ENCODE measurements at regions not wholly inside any gene's neighbourhood (a gene's known extent, or its start where the extent isn't known, plus 50 kb on each side); places are given as distances from the start of the nearest gene placed in this dataset.
"Not testable (repeated sequence)": the region's sequence is repeated elsewhere in the genome, so short reads cannot be mapped to it uniquely, and the experiment has no call there.

GRCh38 chr9:93900971-93901861 is 53.9 kb downstream of the BARX1 start:
- no peak for DNase-seq

- no peak for DNase-seq
These were observed 54.7 kb downstream of the BARX1 start for GRCh38 chr9:93900436-93900819.

- no peak for DNase-seq
These were observed 55.3 kb downstream of the BARX1 start for GRCh38 chr9:93899609-93900435.

- DNase-seq = no peak
These were observed 56.4 kb downstream of the BARX1 start for GRCh38 chr9:93898502-93899426.

GRCh38 chr9:93898026-93898425 is 57.1 kb downstream of the BARX1 start:
- no peak for DNase-seq

GRCh38 chr9:93897075-93897970 is 57.8 kb downstream of the BARX1 start:
- DNase-seq = no peak

- DNase-seq = no peak
These were observed 58.6 kb downstream of the BARX1 start for GRCh38 chr9:93896496-93897033.

GRCh38 chr9:93896093-93896492 is 59.1 kb downstream of the BARX1 start:
- no peak for DNase-seq

GRCh38 chr9:93895535-93895934 is 59.6 kb downstream of the BARX1 start:
- DNase-seq = no peak

GRCh38 chr9:93894691-93895079 is 60.5 kb downstream of the BARX1 start:
- DNase-seq = no peak

- peak; percentile 50 for DNase-seq
These were observed 61.1 kb downstream of the BARX1 start for GRCh38 chr9:93893899-93894690.

- DNase-seq = no peak
These were observed 62.0 kb downstream of the BARX1 start for GRCh38 chr9:93893194-93893593.

GRCh38 chr9:93892748-93893147 is 62.4 kb downstream of the BARX1 start:
- DNase-seq = no peak

GRCh38 chr9:93891549-93892310 is 63.4 kb downstream of the BARX1 start:
- DNase-seq = no peak

- DNase-seq = no peak
These were observed 64.1 kb downstream of the BARX1 start for GRCh38 chr9:93891050-93891449.

GRCh38 chr9:93890436-93890935 is 64.7 kb downstream of the BARX1 start:
- DNase-seq = no peak

- no peak for DNase-seq
These were observed 68.2 kb downstream of the BARX1 start for GRCh38 chr9:93886911-93887310.

- DNase-seq = no peak
These were observed 70.3 kb downstream of the BARX1 start for GRCh38 chr9:93884808-93885207.

- DNase-seq = not testable (repeated sequence)
These were observed 75.3 kb downstream of the BARX1 start for GRCh38 chr9:93879662-93880407.
